ENCODE measurements at regions not wholly inside any gene's neighbourhood (a gene's known extent, or its start where the extent isn't known, plus 50 kb on each side); places are given as distances from the start of the nearest gene placed in this dataset.
A peak's percentile ranks its signal among the peaks of the same experiment; 100 is the strongest.
"Not testable (repeated sequence)": the region's sequence is repeated elsewhere in the genome, so short reads cannot be mapped to it uniquely, and the experiment has no call there.

- DNase-seq, result no peak
These were observed 227.3 kb downstream of the LURAP1L start for GRCh38 chr9:13001989-13002580.

- DNase-seq, result no peak
These were observed 227.9 kb downstream of the LURAP1L start for GRCh38 chr9:13002740-13003139.

- DNase-seq, result no peak
These were observed 235.1 kb downstream of the LURAP1L start for GRCh38 chr9:13009871-13010270.

GRCh38 chr9:13013991-13014883 is 239.4 kb downstream of the LURAP1L start:
- no peak for DNase-seq

- DNase-seq, result no peak
These were observed 242.4 kb downstream of the LURAP1L start for GRCh38 chr9:13017260-13017659.

- no peak for DNase-seq
These were observed 245.6 kb downstream of the LURAP1L start for GRCh38 chr9:13020146-13021040.

GRCh38 chr9:13022756-13023155 is 247.9 kb downstream of the LURAP1L start:
- DNase-seq, result no peak

GRCh38 chr9:13023498-13023897 is 248.7 kb downstream of the LURAP1L start:
- DNase-seq, result no peak

GRCh38 chr9:13026956-13027355 is 252.1 kb downstream of the LURAP1L start:
- DNase-seq, result no peak

GRCh38 chr9:13027879-13028278 is 251.6 kb downstream of the MPDZ start:
- DNase-seq, result no peak

GRCh38 chr9:13032585-13032984 is 246.9 kb downstream of the MPDZ start:
- no peak for DNase-seq

- DNase-seq, result peak; percentile 95
These were observed 245.4 kb downstream of the MPDZ start for GRCh38 chr9:13033959-13034693.

GRCh38 chr9:13034694-13035002 is 244.8 kb downstream of the MPDZ start:
- no peak for DNase-seq

- DNase-seq, result no peak
These were observed 243.7 kb downstream of the MPDZ start for GRCh38 chr9:13035822-13036221.

- DNase-seq, result not testable (repeated sequence)
These were observed 241.7 kb downstream of the MPDZ start for GRCh38 chr9:13037808-13038207.

GRCh38 chr9:13047827-13048587 is 231.5 kb downstream of the MPDZ start:
- peak; percentile 78 for DNase-seq

- DNase-seq, result peak; percentile 82
These were observed 230.3 kb downstream of the MPDZ start for GRCh38 chr9:13049223-13049622.

GRCh38 chr9:13053504-13053903 is 226.0 kb downstream of the MPDZ start:
- no peak for DNase-seq

GRCh38 chr9:13054389-13054788 is 225.1 kb downstream of the MPDZ start:
- DNase-seq, result no peak

Data from eye (tissue), 1 donor.